ENCODE measurements at regions not wholly inside any gene's neighbourhood (a gene's known extent, or its start where the extent isn't known, plus 50 kb on each side); places are given as distances from the start of the nearest gene placed in this dataset.

GRCh38 chr17:77654296-77654695, 304.2 kb upstream of the TNRC6C start:
- TF ChIP-seq CTCF (conservative IDR thresholded peaks at IDR 0.05): no peak
- TF ChIP-seq ZFX (IDR thresholded peaks at IDR 0.05): no peak

All from C4-2B (cell line).